Endodermal cell (in vitro differentiated cells): ENCODE measurements at regions not wholly inside any gene's neighbourhood (a gene's known extent, or its start where the extent isn't known, plus 50 kb on each side); places are given as distances from the start of the nearest gene placed in this dataset.

Experiments used
- DNase-seq: peaks from one replicate; pipeline ENCODE4 v3.0.0-alpha.2; 2017
- H3K27ac ChIP-seq: 2 replicates; pipeline ENCODE4 v1.5.1; 2013; ENCODE audit warnings: mild to moderate bottlenecking, low read depth, low read length, moderate library complexity
- H3K27me3 ChIP-seq: 2 replicates; pipeline ENCODE4 v1.6.1; 2013; ENCODE audit warnings: mild to moderate bottlenecking, low read length, moderate library complexity; ENCODE audit not compliant: insufficient read depth, control insufficient read depth, poor library complexity, severe bottlenecking
- H3K36me3 ChIP-seq: 2 replicates; pipeline ENCODE4 v1.7.0; 2013; ENCODE audit warnings: mild to moderate bottlenecking, low read length, moderate library complexity; ENCODE audit not compliant: control insufficient read depth, insufficient read depth
- H3K4me1 ChIP-seq: one replicate; pipeline ENCODE4 v1.7.0; 2013; ENCODE audit warnings: low read length; ENCODE audit not compliant: control insufficient read depth, insufficient read depth
- H3K4me3 ChIP-seq: 2 replicates; pipeline ENCODE4 v1.5.1; 2013; ENCODE audit warnings: mild to moderate bottlenecking, low read length, moderate library complexity
- H3K9ac ChIP-seq: 2 replicates; pipeline ENCODE4 v1.6.1; 2013; ENCODE audit warnings: mild to moderate bottlenecking, low read length, moderate library complexity; ENCODE audit not compliant: poor library complexity, severe bottlenecking; ENCODE audit errors: extremely low read depth
- H3K9me3 ChIP-seq: 2 replicates; pipeline ENCODE4 v1.6.1; 2013; ENCODE audit warnings: mild to moderate bottlenecking, low read length, moderate library complexity; ENCODE audit not compliant: control insufficient read depth
- H3K27ac Mint-ChIP-seq: 2 replicates; pipeline ENCODE4 v1.8.0; 2020; ENCODE audit warnings: mixed read lengths
- H3K27me3 Mint-ChIP-seq: 2 replicates; pipeline ENCODE4 v1.8.0; 2021; ENCODE audit warnings: mild to moderate bottlenecking, mixed read lengths; ENCODE audit not compliant: insufficient read depth
- H3K36me3 Mint-ChIP-seq: 2 replicates; pipeline ENCODE4 v1.8.0; 2020; ENCODE audit warnings: low read depth, mixed read lengths
- H3K4me1 Mint-ChIP-seq: 2 replicates; pipeline ENCODE4 v1.8.0; 2020; ENCODE audit warnings: mixed read lengths
- H3K4me3 Mint-ChIP-seq: 2 replicates; pipeline ENCODE4 v1.8.0; 2020; ENCODE audit warnings: mild to moderate bottlenecking, moderate library complexity, mixed read lengths
- H3K9me3 Mint-ChIP-seq: 2 replicates; pipeline ENCODE4 v1.8.0; 2020; ENCODE audit warnings: mild to moderate bottlenecking, mixed read lengths
- CTCF ChIP-seq: fragments of 200-600 bp; sonication (generic); conservative IDR thresholded peaks from 2 replicates; pipeline ENCODE4 v1.5.0; 2021; ENCODE audit warnings: antibody characterized with exemption, mild to moderate bottlenecking
- whole genome bisulfite sequencing, 2 experiments: methylation state at CpG; one replicate each; pipeline versions ENCODE4 v1.1.5 to v1.1.7; 2013; ENCODE audit warnings: missing lambda C conversion rate in 2 of 2, mixed read lengths in 1 of 2; ENCODE audit not compliant: insufficient coverage in 1 of 2, insufficient read length in 1 of 2; 5-methylcytosine and 5-hydroxymethylcytosine counted together

- H3K9ac ChIP-seq: no peak overlapping the region
- DNase-seq: no peak
- peaks cover 4% of the 10 kb centered on the region for H3K4me1 Mint-ChIP-seq
- no peak for TF ChIP-seq CTCF
- H3K27me3 Mint-ChIP-seq: no peaks in the 10 kb centered on the region
- WGBS, 2 experiments: 66 to 96% methylated on average over 2 to 3 of the region's 3 CpGs
- H3K9me3 ChIP-seq: no peaks in the 10 kb centered on the region
- no peaks in the 10 kb centered on the region for H3K36me3 Mint-ChIP-seq
- H3K9me3 Mint-ChIP-seq: no peaks in the 10 kb centered on the region
- peaks cover 6% of the 10 kb centered on the region for H3K4me1 ChIP-seq
- no peaks in the 10 kb centered on the region for H3K36me3 ChIP-seq
- no peak overlapping the region for H3K27ac ChIP-seq
- H3K4me3 ChIP-seq: no peak overlapping the region
- H3K27ac Mint-ChIP-seq: no peak overlapping the region
- H3K27me3 ChIP-seq: no peaks in the 10 kb centered on the region
- H3K4me3 Mint-ChIP-seq: no peak overlapping the region
Observed at GRCh38 chr2:226313060-226313459, 486.6 kb downstream of the IRS1 start.

GRCh38 chr2:226312155-226312554 is 487.5 kb downstream of the IRS1 start:
- Histone ChIP-seq H3K4me3 (no peak overlapping the region), H3K27ac (no peak overlapping the region), H3K27me3 (no peaks in the 10 kb centered on the region), H3K9ac (no peak overlapping the region), H3K9me3 (no peaks in the 10 kb centered on the region), H3K4me1 (peaks cover 5% of the 10 kb centered on the region), H3K36me3 (no peaks in the 10 kb centered on the region)
- H3K4me3 Mint-ChIP-seq: no peak overlapping the region
- DNase-seq: no peak
- no peaks in the 10 kb centered on the region for H3K9me3 Mint-ChIP-seq
- no peaks in the 10 kb centered on the region for H3K36me3 Mint-ChIP-seq
- WGBS, 2 experiments: 93 to 97% methylated on average over 3 to 5 of the region's 5 CpGs
- no peak for TF ChIP-seq CTCF
- no peak overlapping the region for H3K27ac Mint-ChIP-seq
- peaks cover 4% of the 10 kb centered on the region for H3K4me1 Mint-ChIP-seq
- no peaks in the 10 kb centered on the region for H3K27me3 Mint-ChIP-seq

GRCh38 chr2:226310146-226310545 is 489.5 kb downstream of the IRS1 start:
- H3K9me3 ChIP-seq: no peaks in the 10 kb centered on the region
- no peaks in the 10 kb centered on the region for H3K36me3 Mint-ChIP-seq
- no peak overlapping the region for H3K27ac Mint-ChIP-seq
- H3K4me1 Mint-ChIP-seq: peaks cover 4% of the 10 kb centered on the region
- H3K27me3 ChIP-seq: no peaks in the 10 kb centered on the region
- no peak overlapping the region for H3K4me3 ChIP-seq
- no peak overlapping the region for H3K4me3 Mint-ChIP-seq
- no peak for DNase-seq
- H3K9me3 Mint-ChIP-seq: no peaks in the 10 kb centered on the region
- no peaks in the 10 kb centered on the region for H3K27me3 Mint-ChIP-seq
- WGBS, 2 experiments: 89 to 92% methylated on average over 5 to 6 of the region's 6 CpGs
- TF ChIP-seq CTCF: no peak
- no peak overlapping the region for H3K27ac ChIP-seq
- H3K4me1 ChIP-seq: no peaks in the 10 kb centered on the region
- no peak overlapping the region for H3K9ac ChIP-seq
- no peaks in the 10 kb centered on the region for H3K36me3 ChIP-seq
